Upper lobe of right lung (tissue), 1 donor: ENCODE measurements at regions not wholly inside any gene's neighbourhood (a gene's known extent, or its start where the extent isn't known, plus 50 kb on each side); places are given as distances from the start of the nearest gene placed in this dataset.

Experiments
- ATAC-seq: fragments of 200-7000 bp; cut with Tn5 transposase; one replicate; pipeline ENCODE4 v1.9.1; 2020; ENCODE audit warnings: mild to moderate bottlenecking, moderate library complexity
- DNase-seq: peaks from one replicate; pipeline ENCODE4 v3.0.0-alpha.2; 2020
- H3K27ac ChIP-seq: fragments of 200-600 bp; one replicate; pipeline ENCODE4 v1.8.0; 2022
- H3K27me3 ChIP-seq: fragments of 200-600 bp; one replicate; pipeline ENCODE4 v1.8.0; 2022; ENCODE audit warnings: mild to moderate bottlenecking
- H3K36me3 ChIP-seq: fragments of 200-600 bp; one replicate; pipeline ENCODE4 v1.8.0; 2022
- H3K4me1 ChIP-seq: fragments of 200-600 bp; one replicate; pipeline ENCODE4 v1.8.0; 2022
- H3K4me3 ChIP-seq: fragments of 200-600 bp; one replicate; pipeline ENCODE4 v1.8.0; 2022; ENCODE audit warnings: mild to moderate bottlenecking
- H3K9me3 ChIP-seq: fragments of 200-600 bp; one replicate; pipeline ENCODE4 v1.8.0; 2022
- intact Hi-C: fragments of 100-400 bp; cut with DNase I; formaldehyde crosslinking; loops from one replicate; pipeline ENCODE4 v1.11.0; 2022
- TF ChIP-seq, protein P1 (sequence below): fragments of 200-600 bp; IDR thresholded peaks from one replicate; pipeline ENCODE4 v1.8.0; 2022; ENCODE audit warnings: antibody characterized with exemption
- donor health status: DM: no; HTN: yes; CAD: no; lungs with severe emphysema.

DNA sequence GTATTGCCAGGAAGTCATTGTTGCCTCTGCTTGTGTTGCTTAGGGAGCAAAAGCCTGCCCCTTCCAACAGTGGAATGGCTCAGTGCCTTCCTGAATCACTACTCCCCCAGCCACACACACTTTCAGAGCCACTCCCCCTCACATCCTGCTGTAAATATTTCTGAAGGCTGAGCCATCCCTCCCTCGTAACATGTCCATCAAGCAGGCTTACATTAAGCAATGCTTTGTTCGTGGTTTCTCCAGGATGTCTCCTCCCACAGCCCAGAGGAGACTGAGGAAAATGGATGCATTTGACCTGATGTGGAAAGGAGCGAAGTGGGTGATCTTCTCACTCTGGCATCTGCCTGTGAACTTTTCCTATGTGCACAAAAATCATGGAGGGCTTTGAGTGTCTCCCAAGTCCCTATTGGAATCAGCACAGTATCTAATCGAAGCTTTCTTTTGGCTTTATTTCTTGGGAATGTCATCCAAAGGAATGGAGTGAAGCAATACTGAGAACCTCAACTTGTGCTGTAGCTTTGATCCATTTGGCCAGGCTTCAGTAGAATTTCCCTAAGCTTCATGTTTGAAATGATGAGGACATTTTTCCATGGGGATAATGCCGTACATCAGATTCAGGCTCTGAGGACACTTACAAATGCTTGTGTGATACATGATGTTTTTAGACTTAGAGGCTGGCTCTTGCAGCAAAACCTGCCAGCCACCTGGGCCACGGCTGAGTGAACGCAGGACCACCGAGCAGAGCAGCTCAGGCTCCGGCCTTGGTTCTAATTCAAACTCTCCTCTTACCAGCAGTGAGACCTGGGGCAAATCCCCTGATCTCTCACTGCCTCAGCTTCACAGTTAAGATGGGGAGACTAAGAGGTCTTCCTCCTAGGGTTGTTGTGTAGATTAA lies 389.1 kb downstream of the ENC1 start:
- no peaks in the 10 kb centered on the region for H3K9me3 ChIP-seq
- ATAC-seq (peak; percentile 71), DNase-seq (no peak)
- no peak overlapping the region for H3K4me3 ChIP-seq
- H3K4me1 ChIP-seq = peaks cover 7% of the 10 kb centered on the region
- H3K27ac ChIP-seq = no peak overlapping the region
- no peaks in the 10 kb centered on the region for H3K27me3 ChIP-seq
- intact Hi-C loops = no loop called here
- TF ChIP-seq, protein P1, sequence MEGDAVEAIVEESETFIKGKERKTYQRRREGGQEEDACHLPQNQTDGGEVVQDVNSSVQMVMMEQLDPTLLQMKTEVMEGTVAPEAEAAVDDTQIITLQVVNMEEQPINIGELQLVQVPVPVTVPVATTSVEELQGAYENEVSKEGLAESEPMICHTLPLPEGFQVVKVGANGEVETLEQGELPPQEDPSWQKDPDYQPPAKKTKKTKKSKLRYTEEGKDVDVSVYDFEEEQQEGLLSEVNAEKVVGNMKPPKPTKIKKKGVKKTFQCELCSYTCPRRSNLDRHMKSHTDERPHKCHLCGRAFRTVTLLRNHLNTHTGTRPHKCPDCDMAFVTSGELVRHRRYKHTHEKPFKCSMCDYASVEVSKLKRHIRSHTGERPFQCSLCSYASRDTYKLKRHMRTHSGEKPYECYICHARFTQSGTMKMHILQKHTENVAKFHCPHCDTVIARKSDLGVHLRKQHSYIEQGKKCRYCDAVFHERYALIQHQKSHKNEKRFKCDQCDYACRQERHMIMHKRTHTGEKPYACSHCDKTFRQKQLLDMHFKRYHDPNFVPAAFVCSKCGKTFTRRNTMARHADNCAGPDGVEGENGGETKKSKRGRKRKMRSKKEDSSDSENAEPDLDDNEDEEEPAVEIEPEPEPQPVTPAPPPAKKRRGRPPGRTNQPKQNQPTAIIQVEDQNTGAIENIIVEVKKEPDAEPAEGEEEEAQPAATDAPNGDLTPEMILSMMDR = no peak
- H3K36me3 ChIP-seq = no peaks in the 10 kb centered on the region

DNA sequence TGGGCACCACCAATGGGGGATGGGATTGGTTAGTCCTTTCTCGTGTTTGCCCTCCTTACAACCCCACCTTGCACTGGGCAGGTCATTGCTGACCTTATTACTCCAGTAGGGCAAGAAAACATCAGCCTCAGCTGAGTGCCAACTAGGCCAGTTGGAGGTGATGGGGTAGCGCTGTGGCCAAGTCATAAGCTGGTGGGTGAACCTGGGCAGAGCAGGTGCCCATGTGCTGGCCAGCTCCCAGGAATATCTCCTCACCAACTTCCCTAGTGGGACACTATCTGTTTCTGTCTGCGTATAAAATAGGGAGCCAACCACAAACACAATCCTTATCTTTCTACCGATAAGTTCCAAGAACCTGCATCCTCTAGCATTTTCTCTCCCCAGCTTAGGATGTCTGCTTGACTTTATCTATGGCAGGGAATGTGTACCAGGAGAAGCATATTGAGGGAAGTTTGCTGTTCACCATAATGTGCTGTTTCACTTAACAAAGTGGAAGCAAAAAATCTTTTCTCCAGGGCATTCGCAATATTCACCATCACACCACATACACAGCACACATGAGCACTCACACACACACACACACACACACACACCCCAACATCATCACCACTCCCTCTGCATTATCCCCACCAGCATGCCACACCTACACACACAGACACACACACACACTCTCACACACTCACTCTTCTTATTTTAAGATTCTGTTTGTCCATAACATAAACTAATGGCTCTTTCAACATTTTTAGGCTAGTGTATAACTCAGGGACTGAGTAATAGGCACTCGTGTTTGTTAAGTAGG lies 390.0 kb downstream of the ENC1 start:
- Histone ChIP-seq H3K27ac (no peak overlapping the region), H3K4me3 (no peak overlapping the region), H3K27me3 (no peaks in the 10 kb centered on the region), H3K9me3 (no peaks in the 10 kb centered on the region), H3K4me1 (peaks cover 7% of the 10 kb centered on the region), H3K36me3 (no peaks in the 10 kb centered on the region)
- no peak for ATAC-seq
- DNase-seq = no peak
- TF ChIP-seq, protein P1 = no peak
- intact Hi-C loops = no loop called here

DNA sequence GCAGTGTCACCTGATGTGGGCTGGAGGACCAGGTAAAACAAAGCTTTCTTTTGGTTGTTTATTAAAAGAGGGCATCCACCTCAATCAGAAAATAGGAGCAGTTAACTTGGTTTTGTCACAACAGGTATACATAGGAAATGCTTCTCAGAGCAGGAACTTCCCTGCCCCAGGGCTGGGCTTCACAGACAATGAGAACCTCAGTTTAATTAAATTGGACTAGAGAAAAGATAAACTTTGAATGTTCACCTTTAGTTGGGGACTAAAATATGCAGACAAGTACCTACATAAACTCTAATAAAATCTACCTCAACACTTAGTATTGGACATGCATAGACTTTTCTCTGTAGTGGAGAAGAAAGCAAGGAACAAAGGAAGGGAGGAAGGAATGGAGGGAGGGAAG lies 392.0 kb downstream of the ENC1 start:
- ATAC-seq (no peak), DNase-seq (no peak)
- Histone ChIP-seq H3K9me3 (no peaks in the 10 kb centered on the region), H3K36me3 (no peaks in the 10 kb centered on the region), H3K4me1 (peaks cover 7% of the 10 kb centered on the region), H3K27me3 (no peaks in the 10 kb centered on the region), H3K27ac (no peak overlapping the region), H3K4me3 (no peak overlapping the region)
- intact Hi-C loops = no loop called here
- TF ChIP-seq, protein P1 = no peak

DNA sequence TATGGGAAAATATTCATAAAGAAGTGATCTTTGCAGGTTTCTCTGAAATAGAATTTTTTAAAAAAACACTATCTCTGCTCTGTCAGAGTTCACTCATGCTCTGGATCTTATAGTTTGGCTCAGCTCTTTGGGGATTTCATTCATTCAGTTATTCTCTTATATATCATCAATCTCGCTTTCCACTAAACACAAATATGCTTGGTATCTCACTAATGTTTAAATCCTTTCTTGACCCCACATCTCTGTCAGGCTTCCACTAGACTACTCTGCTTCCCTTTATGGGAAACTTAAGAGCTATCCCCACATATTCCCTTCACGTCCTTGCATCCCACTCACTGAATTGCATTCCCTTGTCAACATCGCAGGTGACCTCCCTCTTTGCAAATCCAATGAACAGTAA lies 396.1 kb downstream of the ENC1 start:
- no peaks in the 10 kb centered on the region for H3K9me3 ChIP-seq
- no peaks in the 10 kb centered on the region for H3K36me3 ChIP-seq
- ATAC-seq (no peak), DNase-seq (no peak)
- no peak overlapping the region for H3K4me3 ChIP-seq
- no peaks in the 10 kb centered on the region for H3K27me3 ChIP-seq
- H3K27ac ChIP-seq = no peak overlapping the region
- H3K4me1 ChIP-seq = no peaks in the 10 kb centered on the region
- TF ChIP-seq, protein P1 = no peak
- intact Hi-C loops = no loop called here

DNA sequence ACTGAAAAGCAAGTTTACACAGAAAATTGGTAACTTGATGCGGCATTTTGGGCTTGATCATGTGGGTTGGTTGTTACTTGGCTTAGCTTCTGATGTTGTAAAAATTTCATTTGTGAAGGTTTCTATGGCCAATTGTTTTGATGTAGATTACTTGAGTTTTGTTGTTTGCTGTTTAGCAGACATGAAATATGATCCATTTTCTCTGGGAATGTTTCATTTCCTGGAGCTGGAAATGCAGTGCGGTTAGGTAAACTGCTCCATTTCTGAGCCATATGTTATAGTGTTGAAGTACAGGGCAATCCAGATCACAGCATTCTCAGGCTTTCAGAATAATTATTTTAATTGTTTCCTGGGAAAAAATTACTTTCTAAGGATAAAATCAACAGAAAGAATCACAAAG lies 396.9 kb downstream of the ENC1 start:
- TF ChIP-seq, protein P1 = no peak
- Histone ChIP-seq H3K4me3 (no peak overlapping the region), H3K36me3 (no peaks in the 10 kb centered on the region), H3K4me1 (no peaks in the 10 kb centered on the region), H3K27me3 (no peaks in the 10 kb centered on the region), H3K9me3 (no peaks in the 10 kb centered on the region), H3K27ac (no peak overlapping the region)
- no peak for DNase-seq
- intact Hi-C loops = no loop called here
- no peak for ATAC-seq
